ENCODE measurements at regions not wholly inside any gene's neighbourhood (a gene's known extent, or its start where the extent isn't known, plus 50 kb on each side); places are given as distances from the start of the nearest gene placed in this dataset.

GRCh38 chr3:68458581-68458980 is 473.8 kb downstream of the TAFA4 start:
- DNase-seq, result no peak

GRCh38 chr3:68448510-68449383 is 483.6 kb downstream of the TAFA4 start:
- no peak for DNase-seq

GRCh38 chr3:68447885-68448284 is 484.5 kb downstream of the TAFA4 start:
- DNase-seq, result no peak

- DNase-seq, result no peak
These were observed 491.3 kb downstream of the TAFA4 start for GRCh38 chr3:68441054-68441453.

GRCh38 chr3:68436619-68437401 is 495.5 kb downstream of the TAFA4 start:
- no peak for DNase-seq

- no peak for DNase-seq
These were observed 503.9 kb downstream of the TAFA4 start for GRCh38 chr3:68428495-68428894.

- no peak for DNase-seq
These were observed 507.4 kb downstream of the TAFA4 start for GRCh38 chr3:68424796-68425460.

GRCh38 chr3:68408626-68409025 is 523.7 kb downstream of the TAFA4 start:
- DNase-seq, result no peak

GRCh38 chr3:68403741-68404140 is 528.6 kb downstream of the TAFA4 start:
- DNase-seq, result no peak

- DNase-seq, result no peak
These were observed 530.0 kb downstream of the TAFA4 start for GRCh38 chr3:68402235-68402918.

- no peak for DNase-seq
These were observed 553.7 kb downstream of the TAFA4 start for GRCh38 chr3:68378631-68379030.

GRCh38 chr3:68373727-68374126 is 558.6 kb downstream of the TAFA4 start:
- DNase-seq, result no peak

- no peak for DNase-seq
These were observed 568.6 kb downstream of the TAFA4 start for GRCh38 chr3:68363796-68364195.

GRCh38 chr3:68360492-68360891 is 571.9 kb downstream of the TAFA4 start:
- no peak for DNase-seq

GRCh38 chr3:68345781-68346180 is 586.6 kb downstream of the TAFA4 start:
- DNase-seq, result no peak

GRCh38 chr3:68342426-68342825 is 589.9 kb downstream of the TAFA4 start:
- no peak for DNase-seq

- DNase-seq, result no peak
These were observed 596.3 kb downstream of the TAFA4 start for GRCh38 chr3:68336042-68336441.

GRCh38 chr3:68334367-68334986 is 597.9 kb downstream of the TAFA4 start:
- no peak for DNase-seq

GRCh38 chr3:68328049-68328448 is 604.3 kb downstream of the TAFA4 start:
- DNase-seq, result no peak

GRCh38 chr3:68315964-68316363 is 616.4 kb downstream of the TAFA4 start:
- no peak for DNase-seq

- DNase-seq, result no peak
These were observed 616.8 kb downstream of the TAFA4 start for GRCh38 chr3:68315546-68315945.

GRCh38 chr3:68306571-68306970 is 625.8 kb downstream of the TAFA4 start:
- DNase-seq, result no peak
